ENCODE measurements at regions not wholly inside any gene's neighbourhood (a gene's known extent, or its start where the extent isn't known, plus 50 kb on each side); places are given as distances from the start of the nearest gene placed in this dataset.

GRCh38 chr4:110945600-110945999 is 322.7 kb upstream of the PITX2 start:
- ATAC-seq (ENCODE audit: low read depth) = no peak
- H3K9ac ChIP-seq (ENCODE audit: low read depth, low read length) = no peak overlapping the region
- no peak overlapping the region for H4K91ac ChIP-seq (ENCODE audit: insufficient read depth, low read depth, low read length)
- dilution Hi-C loops (cut with HindIII; ENCODE audit: low sequenced_read_pairs, unreplicated experiment) = no loop called here
- H3K36me3 ChIP-seq (ENCODE audit: control insufficient read depth, insufficient read depth, low read length) = no peaks in the 10 kb centered on the region
- H3K56ac ChIP-seq (ENCODE audit: extremely low read depth, insufficient read depth, low read length) = no peak overlapping the region
- H2BK15ac ChIP-seq (ENCODE audit: low read depth, low read length) = no peak overlapping the region
- H3K4ac ChIP-seq (ENCODE audit: low read depth, low read length) = no peak overlapping the region
- H3K27ac ChIP-seq (ENCODE audit: insufficient read depth, low read length) = no peak overlapping the region
- H3K18ac ChIP-seq (ENCODE audit: low read depth, low read length) = no peak overlapping the region
- H3K27me3 ChIP-seq (ENCODE audit: control insufficient read depth, insufficient read depth, low read length) = no peaks in the 10 kb centered on the region
- H2AK5ac ChIP-seq (ENCODE audit: low read depth, low read length) = no peak overlapping the region
- no peak for DNase-seq
- H3K79me1 ChIP-seq (ENCODE audit: low read depth in 1 of 2, low read length in 2 of 2) = no peaks in the 10 kb centered on the region
- BruUV-seq (replicated peaks) = no TSS peak
- ChIA-PET POLR2A (ENCODE audit: unreplicated experiment) (no interaction called here), CTCF (no interaction called here)
- 100% methylated on average over 7 of the region's 16 CpGs; no CpG with 5 or more reads in 1 of the 2 experiments for WGBS, 2 experiments (ENCODE audit: extremely low coverage in 2 of 2, insufficient read length in 1 of 2)
- H3K4me3 ChIP-seq (ENCODE audit: insufficient read depth, low read depth, low read length) = no peak overlapping the region
- no peak overlapping the region for H4K5ac ChIP-seq (ENCODE audit: low read depth, low read length)
- H2AFZ ChIP-seq (replicated peaks; ENCODE audit: low read length, poor library complexity) = no peak overlapping the region
- no peak overlapping the region for H4K8ac ChIP-seq (ENCODE audit: low read depth in 2 of 2, low read length in 2 of 2)
- H2AK9ac ChIP-seq (replicated peaks; ENCODE audit: low read depth, low read length, poor library complexity) = no peak overlapping the region
- no peak overlapping the region for H2BK20ac ChIP-seq (ENCODE audit: low read depth, low read length)
- H3K23ac ChIP-seq (ENCODE audit: low read depth, low read length) = no peak overlapping the region
- H3K9me3 ChIP-seq (ENCODE audit: control insufficient read depth, insufficient read depth, low read length) = no peaks in the 10 kb centered on the region
- no peak overlapping the region for H3K14ac ChIP-seq (replicated peaks; ENCODE audit: low read depth, low read length)
- no peak overlapping the region for H2BK120ac ChIP-seq (ENCODE audit: low read depth, low read length)
- H3K4me1 ChIP-seq (ENCODE audit: control insufficient read depth, insufficient read depth, low read length) = no peaks in the 10 kb centered on the region
- TF ChIP-seq NFE2L2 (IDR thresholded peaks at IDR 0.05; ENCODE audit: low read depth, low read length) = no peak
- TF ChIP-seq MAZ (IDR thresholded peaks at IDR 0.05; ENCODE audit: borderline replicate concordance, low read depth, low read length) = no peak
- no peak for TF ChIP-seq RAD21 (IDR thresholded peaks at IDR 0.05; ENCODE audit: low read length)
- TF ChIP-seq RCOR1 (IDR thresholded peaks at IDR 0.05; ENCODE audit: insufficient replicate concordance, low read length) = no peak
- no peak for TF ChIP-seq FOS (IDR thresholded peaks at IDR 0.05; ENCODE audit: low read depth, low read length)
- TF ChIP-seq CHD1 (IDR thresholded peaks at IDR 0.05; ENCODE audit: low read depth, low read length) = no peak
- no peak for TF ChIP-seq POLR2A (IDR thresholded peaks at IDR 0.05; ENCODE audit: low read depth, low read length)
- H3K9me1 ChIP-seq (ENCODE audit: insufficient read depth, low read length) = no peaks in the 10 kb centered on the region
- H4K20me1 ChIP-seq (ENCODE audit: insufficient read depth, low read length) = no peaks in the 10 kb centered on the region
- H3K4me2 ChIP-seq (ENCODE audit: low read depth, low read length) = no peak overlapping the region
- intact Hi-C loops (cut with micrococcal nuclease) = no loop called here
- no peak overlapping the region for H2BK5ac ChIP-seq (ENCODE audit: low read depth, low read length, poor library complexity, severe bottlenecking)
- in situ Hi-C loops (cut with MboI; ENCODE audit: low sequenced_read_pairs) = no loop called here

Data from IMR-90 (cell line).